ENCODE measurements at regions not wholly inside any gene's neighbourhood (a gene's known extent, or its start where the extent isn't known, plus 50 kb on each side); places are given as distances from the start of the nearest gene placed in this dataset.

- DNase-seq = no peak
Observed at GRCh38 chr6:40312213-40313015, 274.8 kb downstream of the LRFN2 start.

- DNase-seq = peak; percentile 44 to 77 (median 64)
Observed at GRCh38 chr6:40308533-40309306, 278.4 kb downstream of the LRFN2 start.

GRCh38 chr6:40307712-40308111, 279.5 kb downstream of the LRFN2 start:
- DNase-seq = no peak

GRCh38 chr6:40302856-40303454, 284.2 kb downstream of the LRFN2 start:
- DNase-seq = no peak

GRCh38 chr6:40299681-40300080, 287.5 kb downstream of the LRFN2 start:
- DNase-seq = no peak

GRCh38 chr6:40298207-40298606, 289.0 kb downstream of the LRFN2 start:
- DNase-seq = no peak

GRCh38 chr6:40295251-40295950, 291.8 kb downstream of the LRFN2 start:
- no peak for DNase-seq

GRCh38 chr6:40293460-40294185, 293.5 kb downstream of the LRFN2 start:
- DNase-seq = no peak

GRCh38 chr6:40293060-40293459, 294.1 kb downstream of the LRFN2 start:
- DNase-seq = no peak

GRCh38 chr6:40290816-40291215, 296.3 kb downstream of the LRFN2 start:
- no peak for DNase-seq

GRCh38 chr6:40288919-40289318, 298.2 kb downstream of the LRFN2 start:
- DNase-seq = no peak

- DNase-seq = no peak
Observed at GRCh38 chr6:40287296-40287850, 299.8 kb downstream of the LRFN2 start.

- no peak for DNase-seq
Observed at GRCh38 chr6:40286721-40287120, 300.4 kb downstream of the LRFN2 start.

- no peak for DNase-seq
Observed at GRCh38 chr6:40285996-40286395, 301.2 kb downstream of the LRFN2 start.

- DNase-seq = no peak
Observed at GRCh38 chr6:40285535-40285934, 301.6 kb downstream of the LRFN2 start.

- no peak for DNase-seq
Observed at GRCh38 chr6:40282986-40283385, 304.2 kb downstream of the LRFN2 start.

- DNase-seq = no peak
Observed at GRCh38 chr6:40281402-40281801, 305.8 kb downstream of the LRFN2 start.

GRCh38 chr6:40280231-40280630, 306.9 kb downstream of the LRFN2 start:
- DNase-seq = no peak

GRCh38 chr6:40276141-40276540, 311.0 kb downstream of the LRFN2 start:
- DNase-seq = no peak

GRCh38 chr6:40274058-40274457, 313.1 kb downstream of the LRFN2 start:
- DNase-seq = no peak

GRCh38 chr6:40268614-40269013, 318.6 kb downstream of the LRFN2 start:
- DNase-seq = no peak

- no peak for DNase-seq
Observed at GRCh38 chr6:40268166-40268565, 319.0 kb downstream of the LRFN2 start.

All from suppressor macrophage (primary cell).